ENCODE measurements at regions not wholly inside any gene's neighbourhood (a gene's known extent, or its start where the extent isn't known, plus 50 kb on each side); places are given as distances from the start of the nearest gene placed in this dataset.

GRCh38 chr1:195075973-195076372, 1532.3 kb downstream of the KCNT2 start:
- DNase-seq (ENCODE audit: low read depth), result no peak

DNA sequence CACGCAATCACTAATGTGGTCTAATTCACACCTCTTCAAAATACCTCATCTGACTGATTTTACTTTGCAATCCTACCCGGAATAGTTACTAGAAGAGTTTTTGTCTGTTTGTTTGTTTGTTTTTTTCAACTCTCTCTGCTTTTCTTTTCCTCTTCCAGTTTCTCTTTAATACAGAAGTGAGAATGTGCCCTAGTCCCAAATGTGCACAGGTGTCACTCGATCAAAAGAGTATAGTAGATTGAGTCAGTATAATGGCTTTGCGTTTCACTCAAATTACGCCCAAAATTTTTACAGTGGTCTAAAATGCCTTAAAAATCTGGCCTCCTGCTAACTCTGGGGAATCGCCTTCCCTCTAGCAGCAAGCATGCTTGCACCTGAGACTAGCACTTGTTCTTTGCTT, 1536.8 kb downstream of the KCNT2 start:
- no peak for DNase-seq (ENCODE audit: low read depth)

- DNase-seq (ENCODE audit: low read depth), result no peak
Measured at GRCh38 chr1:195065437-195065836, 1542.8 kb downstream of the KCNT2 start.

- DNase-seq (ENCODE audit: low read depth), result no peak
Measured at GRCh38 chr1:195064358-195064757, 1543.9 kb downstream of the KCNT2 start.

- no peak for DNase-seq (ENCODE audit: low read depth)
Measured at GRCh38 chr1:195054217-195054687, 1554.0 kb downstream of the KCNT2 start.

DNA sequence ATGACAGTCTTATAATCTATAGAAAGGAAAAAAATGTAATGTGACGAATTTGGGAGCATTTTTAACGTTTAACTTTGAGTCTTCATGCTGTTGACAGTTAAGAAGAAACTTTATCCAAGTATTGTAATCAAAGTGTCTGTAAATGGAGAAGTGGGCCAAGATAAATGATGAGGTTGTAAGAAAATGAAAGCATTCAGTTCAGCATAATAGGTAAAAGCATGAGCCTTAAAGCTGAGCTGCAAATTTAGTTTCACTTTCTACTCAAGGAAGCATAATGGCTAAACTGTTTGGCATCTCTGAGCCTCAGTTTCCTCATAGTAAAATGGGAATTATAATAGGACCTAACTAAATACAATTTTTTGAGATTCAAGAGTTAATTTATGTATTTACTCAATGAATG, 1554.8 kb downstream of the KCNT2 start:
- no peak for DNase-seq (ENCODE audit: low read depth)

DNA sequence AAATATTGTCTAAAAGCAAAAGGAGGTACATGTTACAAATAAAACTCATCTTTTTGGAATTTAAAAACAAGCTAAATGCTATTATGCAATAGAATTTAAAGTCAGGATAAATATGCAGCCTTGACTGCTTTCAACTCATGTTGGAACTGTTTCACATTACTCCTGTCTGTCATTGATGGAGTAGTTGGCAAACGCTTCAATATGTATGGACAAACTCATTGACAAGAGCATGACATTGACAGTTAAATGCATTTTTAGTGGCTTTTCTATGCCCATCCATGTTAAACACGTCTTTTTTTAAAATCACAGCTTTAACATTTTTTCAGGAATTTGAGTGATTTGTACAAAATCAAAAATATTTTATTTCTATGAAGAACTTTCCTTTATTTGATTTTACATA, 1560.5 kb downstream of the KCNT2 start:
- DNase-seq (ENCODE audit: low read depth), result no peak

DNA sequence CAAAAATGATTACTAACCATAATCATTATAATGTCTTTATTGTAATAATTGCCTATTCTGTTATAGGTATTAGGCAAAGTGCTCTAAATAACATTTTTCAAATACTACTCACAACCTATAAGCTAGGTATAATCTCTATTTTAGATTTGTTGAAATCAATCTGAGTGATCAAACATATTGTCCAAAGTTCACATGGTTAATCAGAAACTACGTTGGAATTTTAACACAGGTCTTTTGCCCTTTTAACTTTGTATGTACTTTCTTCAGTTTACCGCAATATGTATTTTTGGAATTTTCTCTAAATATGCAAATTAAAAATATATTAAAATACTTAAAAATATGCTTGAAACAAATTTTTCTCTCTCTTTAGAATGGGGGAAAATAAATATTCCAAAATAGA, 1563.2 kb downstream of the KCNT2 start:
- no peak for DNase-seq (ENCODE audit: low read depth)

GRCh38 chr1:195030793-195031192, 1577.4 kb downstream of the KCNT2 start:
- DNase-seq (ENCODE audit: low read depth), result no peak

- DNase-seq (ENCODE audit: low read depth), result no peak
Measured at GRCh38 chr1:195026792-195027191, 1581.4 kb downstream of the KCNT2 start.

GRCh38 chr1:195019385-195019784, 1588.9 kb downstream of the KCNT2 start:
- DNase-seq (ENCODE audit: low read depth), result no peak

GRCh38 chr1:195012995-195013394, 1595.2 kb downstream of the KCNT2 start:
- no peak for DNase-seq (ENCODE audit: low read depth)

DNA sequence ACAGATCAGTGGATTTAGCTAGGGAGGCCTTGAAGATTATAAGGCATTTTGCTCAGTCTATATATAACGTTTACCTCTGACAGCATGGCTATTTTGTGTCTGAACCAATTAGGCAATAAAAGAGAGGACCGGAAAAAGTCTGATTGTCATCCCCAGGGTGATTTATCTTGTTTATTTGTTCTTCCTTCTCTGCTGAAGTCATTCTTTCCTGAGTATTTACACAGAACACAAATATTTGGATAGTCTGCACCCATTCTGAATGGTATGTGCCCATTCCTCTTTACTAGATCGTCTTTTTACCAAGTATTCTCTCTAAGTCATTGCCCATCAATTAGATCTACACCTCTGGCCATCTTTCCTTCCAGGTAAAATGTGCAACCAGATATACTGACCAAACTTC, 1602.9 kb downstream of the KCNT2 start:
- DNase-seq (ENCODE audit: low read depth), result no peak

- no peak for DNase-seq (ENCODE audit: low read depth)
Measured at GRCh38 chr1:194990483-194990882, 1617.8 kb downstream of the KCNT2 start.

- DNase-seq (ENCODE audit: low read depth), result no peak
Measured at GRCh38 chr1:194975913-194976312, 1632.3 kb downstream of the KCNT2 start.

DNA sequence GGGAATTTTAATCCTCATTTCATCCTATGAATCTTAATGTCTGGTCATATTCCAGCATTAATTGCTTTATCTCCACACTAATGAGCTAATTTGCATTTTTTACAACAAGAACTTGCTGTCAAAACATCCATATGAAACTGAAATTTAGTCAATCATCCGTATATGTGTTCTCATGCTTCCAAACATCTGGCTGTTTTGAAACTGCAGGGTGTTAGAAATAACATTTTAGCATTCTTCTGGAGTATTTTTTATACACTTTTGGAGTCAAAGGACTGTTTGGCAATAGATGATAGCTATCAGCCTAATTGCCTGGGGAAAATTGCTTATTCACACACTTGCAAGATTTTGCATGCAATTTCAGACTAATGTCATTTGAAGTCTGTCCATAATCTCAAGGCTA, 1639.3 kb downstream of the KCNT2 start:
- no peak for DNase-seq (ENCODE audit: low read depth)

- DNase-seq (ENCODE audit: low read depth), result no peak
Measured at GRCh38 chr1:194959795-194960194, 1648.4 kb downstream of the KCNT2 start.

- DNase-seq (ENCODE audit: low read depth), result no peak
Measured at GRCh38 chr1:194952171-194952570, 1656.1 kb downstream of the KCNT2 start.

DNA sequence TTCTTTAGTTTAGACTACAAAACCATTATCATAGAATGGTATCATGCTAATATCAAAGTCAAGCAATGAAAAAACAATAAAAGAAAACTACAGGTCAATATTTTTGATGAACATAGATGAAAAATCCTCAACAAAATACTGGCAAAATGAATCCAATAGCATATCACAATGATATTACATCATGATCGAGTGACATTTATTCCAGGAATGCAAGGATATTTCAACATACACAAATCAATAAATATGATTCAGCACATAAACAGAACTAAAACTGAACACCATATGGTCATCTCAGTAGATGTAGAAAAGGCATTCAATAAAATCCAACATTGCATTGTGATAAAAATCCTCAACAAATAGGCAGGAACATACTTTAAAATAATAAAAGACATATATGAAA, 1657.7 kb downstream of the KCNT2 start:
- no peak for DNase-seq (ENCODE audit: low read depth)

GRCh38 chr1:194940336-194941030, 1667.8 kb downstream of the KCNT2 start:
- DNase-seq (ENCODE audit: low read depth), result no peak

DNA sequence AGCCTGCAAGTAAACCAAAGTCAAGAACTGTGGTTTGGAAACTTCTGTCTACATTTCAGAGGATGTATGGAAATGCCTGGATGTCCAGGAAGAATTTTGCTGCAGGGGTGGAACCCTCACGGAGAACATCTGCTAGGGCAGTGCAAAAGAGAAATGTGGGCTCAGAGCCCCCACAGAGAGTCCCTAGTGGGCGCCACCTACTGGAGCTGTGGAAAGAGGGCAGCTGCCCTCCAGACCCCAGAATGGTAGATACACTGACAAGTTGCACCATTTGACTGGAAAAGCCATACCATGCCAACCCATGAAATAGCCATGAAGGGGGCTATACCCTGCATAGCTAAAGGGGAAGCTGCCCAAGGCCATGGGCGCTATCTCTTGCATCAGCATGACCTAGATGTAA, 1672.4 kb downstream of the KCNT2 start:
- no peak for DNase-seq (ENCODE audit: low read depth)

GRCh38 chr1:194931166-194931565, 1677.1 kb downstream of the KCNT2 start:
- DNase-seq (ENCODE audit: low read depth), result no peak

DNA sequence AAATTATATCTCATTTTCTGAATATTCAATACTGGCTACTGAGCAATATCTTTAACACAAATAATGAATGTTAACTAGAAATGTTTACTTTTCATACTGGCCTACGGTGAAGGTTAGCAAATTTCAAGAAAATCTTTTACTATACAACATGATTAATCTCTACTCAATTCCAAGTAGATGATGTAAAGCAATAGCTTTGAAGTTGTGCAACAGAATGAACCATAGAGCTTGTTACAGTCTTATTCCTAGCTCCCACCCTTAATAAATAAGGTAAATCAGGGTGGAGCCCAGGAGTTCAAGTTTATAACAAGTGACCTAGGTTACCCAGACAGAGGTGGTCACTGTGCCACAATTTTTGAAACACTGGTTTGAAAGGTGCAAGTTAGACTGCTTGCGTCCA, 1678.1 kb downstream of the KCNT2 start:
- DNase-seq (ENCODE audit: low read depth), result no peak

DNA sequence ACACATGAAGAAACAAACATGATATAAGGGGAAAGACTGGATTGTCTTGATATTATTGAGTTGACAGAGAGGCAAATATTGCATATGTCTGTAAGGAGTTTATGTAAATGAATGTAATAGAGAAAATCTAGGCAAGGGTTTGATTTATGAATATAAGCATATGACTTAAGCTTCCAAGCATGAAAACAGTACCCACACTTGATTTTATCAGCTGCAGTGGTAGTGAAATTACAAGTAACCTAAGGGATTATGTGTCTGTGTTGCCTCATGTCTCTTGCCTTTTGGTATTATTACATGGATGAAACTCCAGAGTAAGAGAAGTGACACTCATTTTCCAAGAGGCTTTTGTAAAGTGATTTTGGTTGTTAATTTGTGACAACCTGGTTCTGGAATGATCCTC, 1678.9 kb downstream of the KCNT2 start:
- no peak for DNase-seq (ENCODE audit: low read depth)
